PC-9 (cell line): ENCODE measurements at regions not wholly inside any gene's neighbourhood (a gene's known extent, or its start where the extent isn't known, plus 50 kb on each side); places are given as distances from the start of the nearest gene placed in this dataset.

Experiments used
- BruUV-seq: library from RNA; stranded (reverse); fragments of 400-500 nt; replicated peaks from 2 replicates; lab custom pipeline; 2021; lab: Mats Ljungman, UMichigan
- CTCF ChIA-PET: fragments of 300-600 bp; sonication (Branson Sonifier 250); formaldehyde crosslinking; loops from one replicate; lab custom pipeline; 2022; ENCODE audit warnings: antibody characterized with exemption; lab: Charles Lee
- POLR2A ChIA-PET: fragments of 300-600 bp; sonication (Branson Sonifier 250); formaldehyde crosslinking; loops from one replicate; lab custom pipeline; 2022; ENCODE audit warnings: antibody characterized with exemption; ENCODE audit not compliant: unreplicated experiment; lab: Charles Lee
- DNase-seq, 2 experiments: peaks; one replicate each; pipeline versions ENCODE4 v3.0.0 to v3.0.0-alpha.2; 2015 to 2022; ENCODE audit warnings: mixed read lengths in 1 of 2
- H2AFZ ChIP-seq: fragments of 200-600 bp; sonication (generic); 2 replicates; pipeline ENCODE4 v1.8.1; 2017; ENCODE audit warnings: antibody characterized with exemption
- H3F3A ChIP-seq: fragments of 200-600 bp; sonication (generic); 2 replicates; pipeline ENCODE4 v1.8.1; 2017; ENCODE audit warnings: antibody characterized with exemption, mild to moderate bottlenecking, low read depth; ENCODE audit not compliant: insufficient read depth
- H3K27ac ChIP-seq: fragments of 200-600 bp; sonication (generic); 2 replicates; pipeline ENCODE4 v1.6.1; 2016; ENCODE audit warnings: mixed run types
- H3K27me3 ChIP-seq: fragments of 200-600 bp; sonication (generic); 2 replicates; pipeline ENCODE4 v1.6.1; 2016; ENCODE audit warnings: low read depth, mixed run types; ENCODE audit not compliant: insufficient read depth
- H3K36me3 ChIP-seq: fragments of 200-600 bp; sonication (generic); 2 replicates; pipeline ENCODE4 v1.6.1; 2016; ENCODE audit warnings: low read depth, mixed run types
- H3K4me1 ChIP-seq: fragments of 200-600 bp; sonication (generic); replicated peaks from 2 replicates; pipeline ENCODE4 v1.6.1; 2016; ENCODE audit warnings: mixed run types; ENCODE audit not compliant: insufficient read depth
- H3K4me2 ChIP-seq: fragments of 200-600 bp; sonication (generic); 2 replicates; pipeline ENCODE4 v1.6.1; 2017; ENCODE audit warnings: mixed run types
- H3K4me3 ChIP-seq: fragments of 200-600 bp; sonication (generic); 2 replicates; pipeline ENCODE4 v1.6.1; 2016; ENCODE audit warnings: mixed run types
- H3K79me2 ChIP-seq: fragments of 200-600 bp; sonication (generic); 2 replicates; pipeline ENCODE4 v1.6.1; 2017; ENCODE audit warnings: low read depth, mixed run types
- H3K9me2 ChIP-seq: fragments of 200-600 bp; sonication (generic); 2 replicates; pipeline ENCODE4 v1.8.1; 2017; ENCODE audit warnings: mild to moderate bottlenecking; ENCODE audit not compliant: insufficient read depth
- H3K9me3 ChIP-seq: fragments of 200-600 bp; sonication (generic); 2 replicates; pipeline ENCODE4 v1.8.1; 2016; ENCODE audit warnings: low read depth; ENCODE audit not compliant: insufficient read depth
- H4K20me1 ChIP-seq: fragments of 200-600 bp; sonication (generic); 2 replicates; pipeline ENCODE4 v1.8.1; 2017; ENCODE audit not compliant: insufficient read depth
- CTCF ChIP-seq: fragments of 200-600 bp; sonication (generic); conservative IDR thresholded peaks from 2 replicates; pipeline ENCODE4 v1.6.1; 2017; ENCODE audit warnings: mixed run types, antibody characterized with exemption, mild to moderate bottlenecking, moderate library complexity
- EZH2 ChIP-seq: fragments of 200-600 bp; sonication (generic); IDR thresholded peaks from 2 replicates; pipeline ENCODE4 v1.8.0; 2017; ENCODE audit warnings: antibody characterized with exemption, low read depth
- intact Hi-C: fragments of 100-400 bp; cut with micrococcal nuclease; formaldehyde crosslinking; loops from one replicate; pipeline ENCODE4 v1.10.0; 2022; ENCODE audit not compliant: unreplicated experiment

- Histone ChIP-seq H3K27ac (no peak overlapping the region), H3K9me3 (no peaks in the 10 kb centered on the region), H3K4me3 (no peak overlapping the region), H3K4me2 (no peak overlapping the region), H3K9me2 (no peaks in the 10 kb centered on the region), H4K20me1 (no peaks in the 10 kb centered on the region), H2AFZ (no peak overlapping the region), H3K27me3 (no peaks in the 10 kb centered on the region), H3K36me3 (no peaks in the 10 kb centered on the region), H3K79me2 (no peaks in the 10 kb centered on the region), H3K4me1 (no peaks in the 10 kb centered on the region), H3F3A (no peaks in the 10 kb centered on the region)
- intact Hi-C loops = no loop called here
- ChIA-PET CTCF (no interaction called here), POLR2A (no interaction called here)
- TF ChIP-seq CTCF = no peak
- no peak for TF ChIP-seq EZH2
- BruUV-seq = no TSS peak
- no peak for DNase-seq
Measured at GRCh38 chrX:25733148-25733547, 405.0 kb upstream of the MAGEB18 start.

GRCh38 chrX:25737540-25737939 is 400.6 kb upstream of the MAGEB18 start:
- Histone ChIP-seq H4K20me1 (no peaks in the 10 kb centered on the region), H3K27me3 (no peaks in the 10 kb centered on the region), H2AFZ (no peak overlapping the region), H3K27ac (no peak overlapping the region), H3K4me2 (no peak overlapping the region), H3K9me2 (no peaks in the 10 kb centered on the region), H3K4me3 (no peak overlapping the region), H3K4me1 (no peaks in the 10 kb centered on the region), H3K79me2 (no peaks in the 10 kb centered on the region), H3K9me3 (no peaks in the 10 kb centered on the region), H3K36me3 (no peaks in the 10 kb centered on the region), H3F3A (no peaks in the 10 kb centered on the region)
- BruUV-seq = no TSS peak
- TF ChIP-seq CTCF (no peak), EZH2 (no peak)
- no peak for DNase-seq
- POLR2A ChIA-PET = no interaction called here
- intact Hi-C loops = no loop called here
- CTCF ChIA-PET = no interaction called here

DNA sequence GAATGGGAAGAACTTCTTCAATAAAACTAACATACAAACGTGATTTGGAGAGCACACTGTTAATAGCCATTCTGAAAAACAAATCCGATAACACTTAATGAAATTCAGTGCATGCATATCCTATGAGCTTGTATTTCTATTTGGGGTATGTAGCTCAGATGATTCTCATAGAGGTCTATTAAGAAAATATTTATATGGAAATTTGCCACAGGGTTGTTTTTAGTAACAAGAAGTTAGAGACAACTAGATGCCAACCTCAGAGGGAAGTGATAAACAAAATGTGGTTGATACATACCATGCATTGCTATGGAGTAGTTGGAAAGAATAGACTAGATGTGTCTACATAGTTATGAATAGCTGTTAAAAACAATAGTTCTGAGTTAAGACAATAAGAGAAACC is 395.8 kb upstream of the MAGEB18 start:
- H3K9me2 ChIP-seq = no peaks in the 10 kb centered on the region
- ChIA-PET POLR2A (no interaction called here), CTCF (no interaction called here)
- intact Hi-C loops = no loop called here
- H3K36me3 ChIP-seq = no peaks in the 10 kb centered on the region
- no peak overlapping the region for H3K27ac ChIP-seq
- H2AFZ ChIP-seq = no peak overlapping the region
- no peaks in the 10 kb centered on the region for H3F3A ChIP-seq
- no TSS peak for BruUV-seq
- DNase-seq = no peak
- no peaks in the 10 kb centered on the region for H3K27me3 ChIP-seq
- no peaks in the 10 kb centered on the region for H4K20me1 ChIP-seq
- H3K4me2 ChIP-seq = no peak overlapping the region
- no peak overlapping the region for H3K4me3 ChIP-seq
- no peaks in the 10 kb centered on the region for H3K9me3 ChIP-seq
- TF ChIP-seq CTCF (no peak), EZH2 (no peak)
- no peaks in the 10 kb centered on the region for H3K4me1 ChIP-seq
- no peaks in the 10 kb centered on the region for H3K79me2 ChIP-seq
